IMR-90 (cell line): ENCODE measurements at regions not wholly inside any gene's neighbourhood (a gene's known extent, or its start where the extent isn't known, plus 50 kb on each side); places are given as distances from the start of the nearest gene placed in this dataset.

Experiments
- ATAC-seq: fragments of 200-7000 bp; cut with Tn5 transposase; 2 replicates; pipeline ENCODE4 v1.9.1; 2020; ENCODE audit warnings: low read depth, mild to moderate bottlenecking, moderate library complexity
- BruUV-seq: library from RNA; stranded (reverse); fragments of 400-500 nt; replicated peaks from 2 replicates; lab custom pipeline; 2021; lab: Mats Ljungman, UMichigan
- CTCF ChIA-PET: fragments of 300-600 bp; formaldehyde crosslinking; extraction: SDS; loops from one replicate; lab custom pipeline; 2021; ENCODE audit warnings: antibody characterized with exemption; lab: Yijun Ruan, JAX
- POLR2A ChIA-PET: fragments of 300-600 bp; sonication (Branson Sonifier 250); formaldehyde crosslinking; loops from one replicate; lab custom pipeline; 2022; ENCODE audit warnings: antibody characterized with exemption; ENCODE audit not compliant: unreplicated experiment; lab: Charles Lee
- DNase-seq: peaks from one replicate; pipeline ENCODE4 v3.0.0; 2013
- H2AFZ ChIP-seq: replicated peaks from 2 replicates; pipeline ENCODE3; 2013; ENCODE audit warnings: low read length, mild to moderate bottlenecking; ENCODE audit not compliant: poor library complexity
- H2AK5ac ChIP-seq: 2 replicates; pipeline ENCODE4 v1.6.1; 2013; ENCODE audit warnings: low read depth, low read length, inconsistent platforms
- H2AK9ac ChIP-seq: replicated peaks from 2 replicates; pipeline ENCODE3; 2013; ENCODE audit warnings: mild to moderate bottlenecking, low read depth, low read length, moderate library complexity; ENCODE audit not compliant: poor library complexity
- H2BK120ac ChIP-seq: 2 replicates; pipeline ENCODE4 v1.6.1; 2013; ENCODE audit warnings: low read depth, low read length, inconsistent platforms
- H2BK15ac ChIP-seq: 3 replicates; pipeline ENCODE4 v1.6.1; 2013; ENCODE audit warnings: low read depth, low read length, inconsistent platforms
- H2BK20ac ChIP-seq: 2 replicates; pipeline ENCODE4 v1.6.1; 2013; ENCODE audit warnings: low read depth, mild to moderate bottlenecking, inconsistent platforms, low read length, moderate library complexity
- H2BK5ac ChIP-seq: 2 replicates; pipeline ENCODE4 v1.6.1; 2013; ENCODE audit warnings: mild to moderate bottlenecking, low read depth, low read length, inconsistent platforms; ENCODE audit not compliant: poor library complexity, severe bottlenecking
- H3K14ac ChIP-seq: replicated peaks from 2 replicates; pipeline ENCODE4 v1.6.1; 2013; ENCODE audit warnings: low read depth, low read length, inconsistent platforms
- H3K18ac ChIP-seq: 2 replicates; pipeline ENCODE4 v1.6.1; 2013; ENCODE audit warnings: low read depth, low read length, control low read depth
- H3K23ac ChIP-seq: 2 replicates; pipeline ENCODE4 v1.6.1; 2013; ENCODE audit warnings: low read depth, low read length, inconsistent platforms
- H3K27ac ChIP-seq: 2 replicates; pipeline ENCODE4 v1.5.1; 2013; ENCODE audit warnings: mild to moderate bottlenecking, control low read depth, low read length; ENCODE audit not compliant: insufficient read depth
- H3K27me3 ChIP-seq: 2 replicates; pipeline ENCODE4 v1.6.1; 2013; ENCODE audit warnings: low read length; ENCODE audit not compliant: control insufficient read depth, insufficient read depth
- H3K36me3 ChIP-seq: 2 replicates; pipeline ENCODE4 v1.6.1; 2013; ENCODE audit warnings: low read length, mixed read lengths; ENCODE audit not compliant: control insufficient read depth, insufficient read depth
- H3K4ac ChIP-seq: 2 replicates; pipeline ENCODE4 v1.6.1; 2013; ENCODE audit warnings: low read depth, low read length, inconsistent platforms
- H3K4me1 ChIP-seq: 2 replicates; pipeline ENCODE4 v1.6.1; 2013; ENCODE audit warnings: low read length, mixed read lengths; ENCODE audit not compliant: control insufficient read depth, insufficient read depth
- H3K4me2 ChIP-seq: 2 replicates; pipeline ENCODE4 v1.6.1; 2013; ENCODE audit warnings: low read depth, mild to moderate bottlenecking, control low read depth, low read length, moderate library complexity
- H3K4me3 ChIP-seq: 2 replicates; pipeline ENCODE4 v1.5.1; 2013; ENCODE audit warnings: low read depth, mild to moderate bottlenecking, control low read depth, low read length, moderate library complexity; ENCODE audit not compliant: insufficient read depth
- H3K56ac ChIP-seq: 2 replicates; pipeline ENCODE4 v1.6.1; 2013; ENCODE audit warnings: low read length, inconsistent platforms; ENCODE audit not compliant: insufficient read depth; ENCODE audit errors: extremely low read depth
- H3K79me1 ChIP-seq, 2 experiments: 2 replicates each; pipeline ENCODE4 v1.6.1; 2013; ENCODE audit warnings: low read length in 2 of 2, inconsistent platforms in 1 of 2, low read depth in 1 of 2
- H3K9ac ChIP-seq: 2 replicates; pipeline ENCODE4 v1.6.1; 2013; ENCODE audit warnings: low read depth, low read length, control low read depth
- H3K9me1 ChIP-seq: 2 replicates; pipeline ENCODE4 v1.6.1; 2013; ENCODE audit warnings: low read length, inconsistent platforms; ENCODE audit not compliant: insufficient read depth
- H3K9me3 ChIP-seq: 2 replicates; pipeline ENCODE4 v1.6.1; 2013; ENCODE audit warnings: low read length; ENCODE audit not compliant: control insufficient read depth, insufficient read depth
- H4K20me1 ChIP-seq: 2 replicates; pipeline ENCODE4 v1.6.1; 2013; ENCODE audit warnings: low read length, inconsistent platforms; ENCODE audit not compliant: insufficient read depth
- H4K5ac ChIP-seq: 2 replicates; pipeline ENCODE4 v1.6.1; 2013; ENCODE audit warnings: mild to moderate bottlenecking, low read depth, low read length, control low read depth
- H4K8ac ChIP-seq, 2 experiments: 2 replicates each; pipeline ENCODE4 v1.6.1; 2013; ENCODE audit warnings: low read depth in 2 of 2, low read length in 2 of 2, control low read depth in 1 of 2, inconsistent platforms in 1 of 2
- H4K91ac ChIP-seq: 2 replicates; pipeline ENCODE4 v1.6.1; 2013; ENCODE audit warnings: low read depth, low read length, inconsistent platforms; ENCODE audit not compliant: insufficient read depth
- NFE2L2 ChIP-seq: fragments of 150-350 bp; IDR thresholded peaks from 2 replicates; pipeline ENCODE4 v1.6.1; 2016; ENCODE audit warnings: low read depth, mild to moderate bottlenecking, low read length
- WGBS, 2 experiments: methylation state at CpG; one replicate each; pipeline versions ENCODE4 v1.1.5 to v1.1.7; 2013; ENCODE audit warnings: missing lambda C conversion rate in 2 of 2; ENCODE audit not compliant: insufficient read length in 1 of 2; ENCODE audit errors: extremely low coverage in 2 of 2; 5-methylcytosine and 5-hydroxymethylcytosine counted together
- dilution Hi-C: fragments of 300-500 bp; cut with HindIII; formaldehyde crosslinking; loops from one replicate; pipeline ENCODE4 v1.14.3; 2018; ENCODE audit warnings: low sequenced_read_pairs; ENCODE audit not compliant: unreplicated experiment
- in situ Hi-C: fragments of 300-500 bp; cut with MboI; formaldehyde crosslinking; loops from 3 replicates; pipeline ENCODE4 v1.14.3; 2019; ENCODE audit warnings: low sequenced_read_pairs, inconsistent platforms, mixed read lengths
- intact Hi-C: fragments of 100-400 bp; cut with micrococcal nuclease; formaldehyde crosslinking; loops from 2 replicates; pipeline ENCODE4 v1.10.0; 2022

GRCh38 chr4:124389591-124389990 lies 322.9 kb downstream of the ANKRD50 start:
- ChIA-PET POLR2A (no interaction called here), CTCF (no interaction called here)
- Histone ChIP-seq H3K9me1 (no peaks in the 10 kb centered on the region), H3K4ac (no peak overlapping the region), H4K5ac (no peak overlapping the region), H4K8ac (no peak overlapping the region), H3K9ac (no peak overlapping the region), H3K36me3 (no peaks in the 10 kb centered on the region), H3K4me2 (no peak overlapping the region), H2BK5ac (no peak overlapping the region), H3K9me3 (no peaks in the 10 kb centered on the region), H3K18ac (no peak overlapping the region), H3K23ac (no peak overlapping the region), H4K20me1 (no peaks in the 10 kb centered on the region), H3K79me1 (no peaks in the 10 kb centered on the region), H2BK20ac (no peak overlapping the region), H3K56ac (no peak overlapping the region), H3K14ac (no peak overlapping the region), H4K91ac (no peak overlapping the region), H3K4me1 (no peaks in the 10 kb centered on the region), H3K4me3 (no peak overlapping the region), H2BK120ac (no peak overlapping the region), H2AK9ac (no peak overlapping the region), H2BK15ac (no peak overlapping the region), H2AFZ (no peak overlapping the region), H3K27me3 (no peaks in the 10 kb centered on the region), H2AK5ac (no peak overlapping the region), H3K27ac (no peak overlapping the region)
- TF ChIP-seq NFE2L2 = no peak
- no TSS peak for BruUV-seq
- DNase-seq (peak; percentile 10), ATAC-seq (0 out of 2 replicates have a peak, but pooled peaks have one; percentile 24)
- dilution Hi-C loops (no loop called here), in situ Hi-C loops (no loop called here), intact Hi-C loops (no loop called here)
- WGBS, 2 experiments = no CpG with 5 or more reads among the region's 1 CpG
